RWPE2 (cell line): ENCODE measurements at regions not wholly inside any gene's neighbourhood (a gene's known extent, or its start where the extent isn't known, plus 50 kb on each side); places are given as distances from the start of the nearest gene placed in this dataset.

ENCODE experiments used
- ATAC-seq: fragments of 200-7000 bp; cut with Tn5 transposase; 3 replicates; pipeline ENCODE4 v1.9.1; 2021; ENCODE audit warnings: low read depth
- DNase-seq: peaks from one replicate; pipeline ENCODE4 v3.0.0-alpha.2; 2020; ENCODE audit warnings: low spot score
- H3K27ac ChIP-seq: fragments of 450-650 bp; 2 replicates; pipeline ENCODE4 v1.5.1; 2017; ENCODE audit warnings: mild to moderate bottlenecking; ENCODE audit not compliant: poor library complexity, severe bottlenecking
- H3K27me3 ChIP-seq: fragments of 250-450 bp; sonication (Bioruptor Pico); 2 replicates; pipeline ENCODE4 v1.5.1; 2021; ENCODE audit warnings: mild to moderate bottlenecking, moderate library complexity; ENCODE audit not compliant: insufficient read depth, poor library complexity, severe bottlenecking
- H3K36me3 ChIP-seq: fragments of 250-450 bp; sonication (Bioruptor Pico); 2 replicates; pipeline ENCODE4 v1.5.1; 2020; ENCODE audit warnings: low read depth, mild to moderate bottlenecking, moderate library complexity
- H3K4me1 ChIP-seq: fragments of 250-450 bp; sonication (Bioruptor Pico); 2 replicates; pipeline ENCODE4 v1.5.1; 2021; ENCODE audit warnings: mild to moderate bottlenecking, moderate library complexity; ENCODE audit not compliant: insufficient read depth, poor library complexity, severe bottlenecking
- H3K4me3 ChIP-seq: fragments of 250-450 bp; sonication (Bioruptor Pico); 2 replicates; pipeline ENCODE4 v1.5.1; 2021; ENCODE audit warnings: mild to moderate bottlenecking, moderate library complexity; ENCODE audit not compliant: severe bottlenecking
- H3K9me3 ChIP-seq: fragments of 250-450 bp; sonication (Bioruptor Pico); 2 replicates; pipeline ENCODE4 v1.5.1; 2021; ENCODE audit warnings: mild to moderate bottlenecking, moderate library complexity; ENCODE audit not compliant: severe bottlenecking
- TF ChIP-seq, protein P1 (sequence below): fragments of 450-650 bp; IDR thresholded peaks from one replicate; pipeline ENCODE4 v1.5.1; 2017; ENCODE audit warnings: mild to moderate bottlenecking, moderate library complexity; ENCODE audit not compliant: poor library complexity, severe bottlenecking

DNA sequence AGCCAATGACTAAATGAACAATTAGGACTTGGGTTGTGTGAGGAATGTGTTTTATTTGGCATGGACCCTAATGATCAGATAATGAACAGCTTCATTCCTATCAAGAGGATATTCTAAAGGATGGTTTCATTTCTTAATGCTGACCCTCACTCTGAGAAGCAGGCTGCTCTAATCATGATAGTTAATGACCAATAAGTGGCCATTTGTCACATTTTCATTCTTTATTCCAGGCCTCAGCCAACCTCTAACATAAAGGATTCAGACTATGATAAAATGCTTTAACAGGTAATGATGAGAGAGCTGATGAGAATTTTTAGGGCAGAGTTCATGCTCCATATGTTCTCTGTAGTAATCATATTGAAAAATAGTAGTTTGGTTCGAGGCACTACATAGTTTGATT is 301.5 kb upstream of the ARRDC3 start:
- no peak overlapping the region for H3K4me3 ChIP-seq
- TF ChIP-seq, protein P1, sequence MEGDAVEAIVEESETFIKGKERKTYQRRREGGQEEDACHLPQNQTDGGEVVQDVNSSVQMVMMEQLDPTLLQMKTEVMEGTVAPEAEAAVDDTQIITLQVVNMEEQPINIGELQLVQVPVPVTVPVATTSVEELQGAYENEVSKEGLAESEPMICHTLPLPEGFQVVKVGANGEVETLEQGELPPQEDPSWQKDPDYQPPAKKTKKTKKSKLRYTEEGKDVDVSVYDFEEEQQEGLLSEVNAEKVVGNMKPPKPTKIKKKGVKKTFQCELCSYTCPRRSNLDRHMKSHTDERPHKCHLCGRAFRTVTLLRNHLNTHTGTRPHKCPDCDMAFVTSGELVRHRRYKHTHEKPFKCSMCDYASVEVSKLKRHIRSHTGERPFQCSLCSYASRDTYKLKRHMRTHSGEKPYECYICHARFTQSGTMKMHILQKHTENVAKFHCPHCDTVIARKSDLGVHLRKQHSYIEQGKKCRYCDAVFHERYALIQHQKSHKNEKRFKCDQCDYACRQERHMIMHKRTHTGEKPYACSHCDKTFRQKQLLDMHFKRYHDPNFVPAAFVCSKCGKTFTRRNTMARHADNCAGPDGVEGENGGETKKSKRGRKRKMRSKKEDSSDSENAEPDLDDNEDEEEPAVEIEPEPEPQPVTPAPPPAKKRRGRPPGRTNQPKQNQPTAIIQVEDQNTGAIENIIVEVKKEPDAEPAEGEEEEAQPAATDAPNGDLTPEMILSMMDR, result no peak
- no peaks in the 10 kb centered on the region for H3K9me3 ChIP-seq
- DNase-seq, result no peak
- no peaks in the 10 kb centered on the region for H3K4me1 ChIP-seq
- no peak for ATAC-seq
- no peak overlapping the region for H3K27ac ChIP-seq
- H3K36me3 ChIP-seq, result no peaks in the 10 kb centered on the region
- H3K27me3 ChIP-seq, result no peaks in the 10 kb centered on the region

DNA sequence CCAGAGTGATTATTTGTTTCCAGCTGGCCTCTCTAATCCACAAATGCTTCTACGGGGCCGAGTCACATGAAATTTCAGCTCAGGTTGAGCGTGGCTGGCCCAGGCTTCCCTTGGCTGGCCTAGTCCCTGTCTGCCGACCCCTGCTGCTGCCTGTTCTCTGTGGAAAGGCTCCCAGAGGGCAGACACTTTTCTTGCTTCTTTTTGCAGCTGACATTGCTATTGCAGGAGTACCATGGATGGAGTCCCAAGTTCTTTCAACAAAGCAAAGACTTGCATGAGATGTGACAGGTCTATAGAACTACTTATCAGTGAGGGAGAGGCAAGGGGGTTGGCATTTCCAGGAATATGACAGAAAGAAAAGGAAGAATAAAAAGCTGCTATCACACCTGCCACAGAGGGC is 287.4 kb upstream of the ARRDC3 start:
- TF ChIP-seq, protein P1, result no peak
- peaks cover 13% of the 10 kb centered on the region for H3K27me3 ChIP-seq
- DNase-seq, result no peak
- no peaks in the 10 kb centered on the region for H3K9me3 ChIP-seq
- no peak overlapping the region for H3K4me3 ChIP-seq
- no peak overlapping the region for H3K27ac ChIP-seq
- no peaks in the 10 kb centered on the region for H3K36me3 ChIP-seq
- no peak for ATAC-seq
- H3K4me1 ChIP-seq, result no peaks in the 10 kb centered on the region

DNA sequence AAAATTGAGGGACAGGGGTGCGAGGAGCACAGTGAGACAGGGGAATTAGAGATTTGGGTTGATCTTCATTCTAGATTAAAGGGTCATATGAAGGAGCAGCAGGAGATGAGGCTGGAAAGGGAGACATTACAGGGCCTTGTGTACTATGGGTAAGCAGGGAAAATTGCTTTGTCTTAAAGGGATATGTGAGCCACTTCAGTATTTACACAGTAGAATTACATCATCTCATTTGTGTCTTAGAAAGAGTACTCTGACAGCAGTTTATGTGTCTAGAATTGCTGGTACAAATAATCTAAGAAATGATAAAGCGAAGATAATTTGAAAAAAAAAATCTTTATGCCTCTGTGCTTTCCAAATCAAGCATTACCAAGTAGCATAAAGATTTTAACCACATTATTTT is 287.0 kb upstream of the ARRDC3 start:
- H3K4me1 ChIP-seq, result no peaks in the 10 kb centered on the region

DNA sequence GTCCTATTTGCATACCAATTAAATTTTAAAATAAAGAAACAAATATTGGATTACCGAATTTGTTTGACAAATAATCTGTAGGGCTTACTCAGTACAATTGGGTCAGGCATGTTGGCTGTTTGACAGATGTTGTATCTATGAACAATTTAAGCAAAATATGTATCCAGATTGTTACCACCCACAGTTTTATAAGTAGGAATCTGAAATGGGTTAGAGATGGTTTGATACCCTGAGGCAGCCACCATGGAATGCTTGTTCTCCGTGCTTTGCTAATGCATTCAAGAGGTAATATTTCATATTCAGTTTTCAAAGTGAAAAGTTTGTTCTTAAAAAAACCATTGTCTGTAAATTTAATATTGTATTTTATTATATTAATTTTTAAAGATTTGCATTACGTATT is 285.1 kb upstream of the ARRDC3 start:
- ATAC-seq, result no peak
- Histone ChIP-seq H3K36me3 (no peaks in the 10 kb centered on the region), H3K4me1 (no peaks in the 10 kb centered on the region), H3K9me3 (no peaks in the 10 kb centered on the region), H3K27me3 (peaks cover 13% of the 10 kb centered on the region), H3K4me3 (no peak overlapping the region), H3K27ac (no peak overlapping the region)
- TF ChIP-seq, protein P1, result no peak
- DNase-seq, result no peak

More for the DNA sequence above, 287.0 kb upstream of the ARRDC3 start:
- peaks cover 13% of the 10 kb centered on the region for H3K27me3 ChIP-seq
- no peaks in the 10 kb centered on the region for H3K9me3 ChIP-seq
- H3K36me3 ChIP-seq, result no peaks in the 10 kb centered on the region
- no peak overlapping the region for H3K27ac ChIP-seq
- ATAC-seq (no peak; the same call in 2 of the 3 replicates), DNase-seq (no peak)
- TF ChIP-seq, protein P1, result no peak
- H3K4me3 ChIP-seq, result no peak overlapping the region

DNA sequence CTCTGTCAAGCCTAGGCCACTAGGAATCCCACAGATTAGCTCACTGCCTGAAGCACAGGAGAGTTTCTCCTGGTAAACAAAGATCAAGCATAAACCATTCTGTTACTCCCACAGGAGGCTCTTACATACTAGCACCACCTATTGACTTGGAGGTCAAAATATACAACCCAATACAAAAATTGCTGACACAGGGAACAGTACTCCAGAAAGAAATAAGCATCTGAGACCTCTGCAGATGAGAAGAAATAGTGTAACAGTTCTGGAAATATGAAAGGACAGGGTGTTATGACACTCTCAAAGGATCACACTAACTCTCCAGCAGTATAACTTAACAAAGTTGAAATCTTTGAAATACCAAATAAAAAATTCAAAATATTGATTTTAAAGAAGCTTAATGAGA is 269.6 kb upstream of the ARRDC3 start:
- DNase-seq (no peak), ATAC-seq (no peak)
- Histone ChIP-seq H3K4me3 (no peak overlapping the region), H3K36me3 (no peaks in the 10 kb centered on the region), H3K4me1 (no peaks in the 10 kb centered on the region), H3K27ac (no peak overlapping the region), H3K27me3 (peaks cover 5% of the 10 kb centered on the region), H3K9me3 (no peaks in the 10 kb centered on the region)
- TF ChIP-seq, protein P1, result no peak
